DMS 273 (cell line): ENCODE measurements at regions not wholly inside any gene's neighbourhood (a gene's known extent, or its start where the extent isn't known, plus 50 kb on each side); places are given as distances from the start of the nearest gene placed in this dataset.
"Not testable (repeated sequence)": the region's sequence is repeated elsewhere in the genome, so short reads cannot be mapped to it uniquely, and the experiment has no call there.

Source experiments
- DNase-seq: peaks from one replicate; lab custom pipeline; 2025; ENCODE audit not compliant: unreplicated experiment; lab: John Stamatoyannopoulos, UW

- not testable (repeated sequence) for DNase-seq
Measured at GRCh38 chr6:91052473-91053450, 465.9 kb upstream of the MAP3K7 start.

- peak; percentile 58 for DNase-seq
Measured at GRCh38 chr6:91045161-91045560, 458.3 kb upstream of the MAP3K7 start.

- DNase-seq = peak; percentile 3
Measured at GRCh38 chr6:91043751-91044150, 456.9 kb upstream of the MAP3K7 start.

GRCh38 chr6:91042656-91043055, 455.8 kb upstream of the MAP3K7 start:
- no peak for DNase-seq

- DNase-seq = no peak
Measured at GRCh38 chr6:91033964-91034363, 447.1 kb upstream of the MAP3K7 start.

GRCh38 chr6:91031581-91031980, 444.7 kb upstream of the MAP3K7 start:
- no peak for DNase-seq

- DNase-seq = peak; percentile 73
Measured at GRCh38 chr6:91029211-91029610, 442.3 kb upstream of the MAP3K7 start.

- no peak for DNase-seq
Measured at GRCh38 chr6:91023529-91023928, 436.7 kb upstream of the MAP3K7 start.

- no peak for DNase-seq
Measured at GRCh38 chr6:91020744-91021143, 433.9 kb upstream of the MAP3K7 start.

GRCh38 chr6:91018586-91018985, 431.7 kb upstream of the MAP3K7 start:
- no peak for DNase-seq

GRCh38 chr6:91013511-91013910, 426.6 kb upstream of the MAP3K7 start:
- DNase-seq = no peak

GRCh38 chr6:90997076-90997475, 410.2 kb upstream of the MAP3K7 start:
- DNase-seq = no peak

- DNase-seq = no peak
Measured at GRCh38 chr6:90993770-90994169, 406.9 kb upstream of the MAP3K7 start.

GRCh38 chr6:90989763-90990162, 402.9 kb upstream of the MAP3K7 start:
- DNase-seq = no peak

- DNase-seq = no peak
Measured at GRCh38 chr6:90984066-90984465, 397.2 kb upstream of the MAP3K7 start.

- DNase-seq = no peak
Measured at GRCh38 chr6:90983462-90983861, 396.6 kb upstream of the MAP3K7 start.

- DNase-seq = no peak
Measured at GRCh38 chr6:90982581-90982980, 395.7 kb upstream of the MAP3K7 start.

- no peak for DNase-seq
Measured at GRCh38 chr6:90982051-90982450, 395.2 kb upstream of the MAP3K7 start.

- no peak for DNase-seq
Measured at GRCh38 chr6:90978046-90978445, 391.2 kb upstream of the MAP3K7 start.

GRCh38 chr6:90977513-90977912, 390.6 kb upstream of the MAP3K7 start:
- DNase-seq = no peak

GRCh38 chr6:90976341-90976740, 389.5 kb upstream of the MAP3K7 start:
- DNase-seq = no peak

GRCh38 chr6:90975741-90976140, 388.9 kb upstream of the MAP3K7 start:
- DNase-seq = no peak

GRCh38 chr6:90973188-90973587, 386.3 kb upstream of the MAP3K7 start:
- no peak for DNase-seq
